ENCODE measurements at regions not wholly inside any gene's neighbourhood (a gene's known extent, or its start where the extent isn't known, plus 50 kb on each side); places are given as distances from the start of the nearest gene placed in this dataset.

DNA sequence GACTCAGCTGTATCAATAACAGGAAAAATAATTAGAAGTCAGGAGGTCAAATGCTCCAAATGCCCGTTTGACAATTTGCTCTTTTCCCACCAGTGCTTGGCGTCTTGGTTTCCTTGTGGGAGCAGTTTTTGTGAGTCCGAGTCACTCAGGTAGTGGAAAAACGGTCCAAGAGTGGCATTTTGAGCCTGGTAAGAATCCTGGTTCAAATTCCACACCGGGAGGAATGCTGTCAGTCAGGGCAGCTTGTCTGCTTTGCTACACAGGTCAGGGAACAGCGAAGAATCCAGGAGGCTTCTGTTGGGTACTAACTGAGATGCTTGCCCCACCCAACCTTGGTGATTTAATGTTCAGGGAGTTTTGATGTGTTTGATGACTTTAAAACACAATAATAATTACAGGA is 209.5 kb downstream of the HERPUD2 start:
- POLR2A ChIA-PET: no interaction called here
- DNase-seq (ENCODE audit: extremely low spot score): no peak
- CTCF ChIA-PET: interaction anchor here (0.7 kb wide), 1 partner anchor 720 kb away, joined by 3 read pairs; no protein-coding TSS in a partner anchor
- TF ChIP-seq CTBP1 (IDR thresholded peaks at IDR 0.05; ENCODE audit: borderline replicate concordance): no peak
- no peak for TF ChIP-seq ZNF384 (IDR thresholded peaks at IDR 0.05)
- TF ChIP-seq HDGF (IDR thresholded peaks at IDR 0.05; ENCODE audit: borderline replicate concordance): no peak

GRCh38 chr7:35483568-35483967 is 211.4 kb downstream of the HERPUD2 start:
- DNase-seq (ENCODE audit: extremely low spot score): no peak
- CTCF ChIA-PET: no interaction called here
- TF ChIP-seq, protein P1, sequence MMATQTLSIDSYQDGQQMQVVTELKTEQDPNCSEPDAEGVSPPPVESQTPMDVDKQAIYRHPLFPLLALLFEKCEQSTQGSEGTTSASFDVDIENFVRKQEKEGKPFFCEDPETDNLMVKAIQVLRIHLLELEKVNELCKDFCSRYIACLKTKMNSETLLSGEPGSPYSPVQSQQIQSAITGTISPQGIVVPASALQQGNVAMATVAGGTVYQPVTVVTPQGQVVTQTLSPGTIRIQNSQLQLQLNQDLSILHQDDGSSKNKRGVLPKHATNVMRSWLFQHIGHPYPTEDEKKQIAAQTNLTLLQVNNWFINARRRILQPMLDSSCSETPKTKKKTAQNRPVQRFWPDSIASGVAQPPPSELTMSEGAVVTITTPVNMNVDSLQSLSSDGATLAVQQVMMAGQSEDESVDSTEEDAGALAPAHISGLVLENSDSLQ (IDR thresholded peaks at IDR 0.05): no peak
- TF ChIP-seq LEF1 (IDR thresholded peaks at IDR 0.05; ENCODE audit: borderline replicate concordance) (no peak), FOXA1 (IDR thresholded peaks at IDR 0.05) (no peak), SP1 (IDR thresholded peaks at IDR 0.05) (no peak), L3MBTL2 (conservative IDR thresholded peaks at IDR 0.05) (no peak), HDGF (IDR thresholded peaks at IDR 0.05; ENCODE audit: borderline replicate concordance) (no peak), BHLHE40 (IDR thresholded peaks at IDR 0.05; ENCODE audit: borderline replicate concordance) (no peak), ZNF384 (IDR thresholded peaks at IDR 0.05) (no peak), NFRKB (IDR thresholded peaks at IDR 0.05) (no peak), SUZ12 (IDR thresholded peaks at IDR 0.05) (no peak), FOXM1 (IDR thresholded peaks at IDR 0.05; ENCODE audit: borderline replicate concordance) (no peak), ELF4 (IDR thresholded peaks at IDR 0.05) (no peak), ARNT (IDR thresholded peaks at IDR 0.05) (no peak), CTBP1 (IDR thresholded peaks at IDR 0.05; ENCODE audit: borderline replicate concordance) (no peak), FOXK2 (IDR thresholded peaks at IDR 0.05) (no peak), TARDBP (IDR thresholded peaks at IDR 0.05) (no peak)
- POLR2A ChIA-PET: no interaction called here

DNA sequence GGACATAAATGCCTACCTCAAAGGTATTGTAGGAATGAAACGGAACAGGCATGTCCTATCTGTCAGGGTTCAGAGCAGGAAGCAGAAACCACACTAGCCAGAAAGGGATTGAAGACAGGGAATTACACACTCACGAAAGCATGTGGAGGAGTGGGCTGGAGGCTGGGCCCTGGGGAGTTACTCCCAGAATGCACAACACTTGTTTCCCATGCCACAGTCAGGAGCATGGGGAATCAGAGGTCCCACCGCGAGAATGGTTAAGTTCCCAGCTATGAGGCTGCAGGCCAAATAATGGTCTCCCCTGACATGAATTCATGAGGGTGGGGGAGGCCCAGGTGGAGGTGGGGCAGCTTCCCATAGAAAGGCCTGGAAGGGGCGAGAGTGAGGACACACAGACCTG is 212.7 kb downstream of the HERPUD2 start:
- no peak for DNase-seq (ENCODE audit: extremely low spot score)
- TF ChIP-seq FOXM1 (IDR thresholded peaks at IDR 0.05; ENCODE audit: borderline replicate concordance) (no peak), ARNT (IDR thresholded peaks at IDR 0.05) (no peak), BHLHE40 (IDR thresholded peaks at IDR 0.05; ENCODE audit: borderline replicate concordance) (no peak), ELF4 (IDR thresholded peaks at IDR 0.05) (no peak), FOXA1 (IDR thresholded peaks at IDR 0.05) (no peak), ZNF384 (IDR thresholded peaks at IDR 0.05) (no peak), LEF1 (IDR thresholded peaks at IDR 0.05; ENCODE audit: borderline replicate concordance) (no peak), SP1 (IDR thresholded peaks at IDR 0.05) (no peak), FOXK2 (IDR thresholded peaks at IDR 0.05) (no peak), SUZ12 (IDR thresholded peaks at IDR 0.05) (no peak), CTBP1 (IDR thresholded peaks at IDR 0.05; ENCODE audit: borderline replicate concordance) (no peak), HDGF (IDR thresholded peaks at IDR 0.05; ENCODE audit: borderline replicate concordance) (no peak), TARDBP (IDR thresholded peaks at IDR 0.05) (no peak), NFRKB (IDR thresholded peaks at IDR 0.05) (no peak), L3MBTL2 (conservative IDR thresholded peaks at IDR 0.05) (no peak)
- TF ChIP-seq, protein P1 (IDR thresholded peaks at IDR 0.05): no peak
- CTCF ChIA-PET: no interaction called here
- POLR2A ChIA-PET: no interaction called here

- no peak for TF ChIP-seq TARDBP (IDR thresholded peaks at IDR 0.05)
- no peak for TF ChIP-seq SP1 (IDR thresholded peaks at IDR 0.05)
- no peak for TF ChIP-seq ELF4 (IDR thresholded peaks at IDR 0.05)
- DNase-seq (ENCODE audit: extremely low spot score): no peak
- ChIA-PET POLR2A (no interaction called here), CTCF (no interaction called here)
Measured at GRCh38 chr7:35480806-35481205, 214.1 kb downstream of the HERPUD2 start.

DNA sequence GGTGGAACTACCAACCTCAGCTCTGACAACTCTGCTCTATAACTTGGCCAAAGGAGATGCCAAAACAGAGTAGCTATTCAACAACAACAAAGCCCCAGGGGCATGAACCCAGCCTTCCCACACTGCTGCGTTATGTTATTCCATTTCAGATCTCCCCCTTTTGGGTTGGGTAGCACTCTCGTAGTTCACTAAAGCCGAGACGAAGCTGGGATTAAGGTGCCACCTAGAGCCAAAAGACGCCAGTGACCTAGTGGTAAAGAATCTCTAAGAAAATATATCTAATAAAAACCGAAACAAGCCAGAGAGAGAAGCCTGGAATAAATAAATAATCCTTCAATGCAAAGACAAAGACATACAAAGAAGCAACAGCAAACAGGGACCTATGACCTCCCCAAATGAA is 217.3 kb downstream of the HERPUD2 start:
- POLR2A ChIA-PET: no interaction called here
- TF ChIP-seq, protein P1 (IDR thresholded peaks at IDR 0.05): no peak
- no peak for TF ChIP-seq CTBP1 (IDR thresholded peaks at IDR 0.05; ENCODE audit: borderline replicate concordance)
- TF ChIP-seq ELF4 (IDR thresholded peaks at IDR 0.05): no peak
- TF ChIP-seq LEF1 (IDR thresholded peaks at IDR 0.05; ENCODE audit: borderline replicate concordance): no peak
- TF ChIP-seq SUZ12 (IDR thresholded peaks at IDR 0.05): no peak
- TF ChIP-seq HDGF (IDR thresholded peaks at IDR 0.05; ENCODE audit: borderline replicate concordance): no peak
- no peak for TF ChIP-seq ARNT (IDR thresholded peaks at IDR 0.05)
- no peak for TF ChIP-seq FOXK2 (IDR thresholded peaks at IDR 0.05)
- TF ChIP-seq SP1 (IDR thresholded peaks at IDR 0.05): no peak
- TF ChIP-seq BHLHE40 (IDR thresholded peaks at IDR 0.05; ENCODE audit: borderline replicate concordance): no peak
- TF ChIP-seq TARDBP (IDR thresholded peaks at IDR 0.05): no peak
- no peak for TF ChIP-seq L3MBTL2 (conservative IDR thresholded peaks at IDR 0.05)
- no peak for TF ChIP-seq NFRKB (IDR thresholded peaks at IDR 0.05)
- no peak for TF ChIP-seq FOXM1 (IDR thresholded peaks at IDR 0.05; ENCODE audit: borderline replicate concordance)
- TF ChIP-seq FOXA1 (IDR thresholded peaks at IDR 0.05): no peak
- CTCF ChIA-PET: no interaction called here
- DNase-seq (ENCODE audit: extremely low spot score): no peak

DNA sequence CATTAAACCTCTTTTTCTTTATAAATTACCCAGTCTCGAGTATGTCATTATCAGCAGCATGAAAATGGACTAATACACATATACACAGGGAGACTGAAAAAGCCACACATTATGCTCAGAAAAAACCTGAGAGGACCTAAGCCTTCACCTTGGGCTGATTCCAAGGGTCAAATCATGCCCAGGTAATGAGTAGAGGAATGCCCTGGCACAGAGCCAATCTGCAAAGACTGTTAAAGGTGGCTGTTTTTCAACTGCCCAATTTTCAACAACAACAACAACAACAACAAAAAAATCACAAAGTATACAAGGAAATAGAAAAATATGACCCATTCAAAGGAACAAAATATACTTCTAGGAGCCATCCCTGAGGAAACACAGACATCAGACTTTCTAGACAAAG is 220.2 kb upstream of the TBX20 start:
- ChIA-PET POLR2A (no interaction called here), CTCF (no interaction called here)
- DNase-seq (ENCODE audit: extremely low spot score): no peak
- TF ChIP-seq HDGF (IDR thresholded peaks at IDR 0.05; ENCODE audit: borderline replicate concordance): no peak
- TF ChIP-seq, protein P1 (IDR thresholded peaks at IDR 0.05): no peak
